ENCODE measurements at regions not wholly inside any gene's neighbourhood (a gene's known extent, or its start where the extent isn't known, plus 50 kb on each side); places are given as distances from the start of the nearest gene placed in this dataset.

DNA sequence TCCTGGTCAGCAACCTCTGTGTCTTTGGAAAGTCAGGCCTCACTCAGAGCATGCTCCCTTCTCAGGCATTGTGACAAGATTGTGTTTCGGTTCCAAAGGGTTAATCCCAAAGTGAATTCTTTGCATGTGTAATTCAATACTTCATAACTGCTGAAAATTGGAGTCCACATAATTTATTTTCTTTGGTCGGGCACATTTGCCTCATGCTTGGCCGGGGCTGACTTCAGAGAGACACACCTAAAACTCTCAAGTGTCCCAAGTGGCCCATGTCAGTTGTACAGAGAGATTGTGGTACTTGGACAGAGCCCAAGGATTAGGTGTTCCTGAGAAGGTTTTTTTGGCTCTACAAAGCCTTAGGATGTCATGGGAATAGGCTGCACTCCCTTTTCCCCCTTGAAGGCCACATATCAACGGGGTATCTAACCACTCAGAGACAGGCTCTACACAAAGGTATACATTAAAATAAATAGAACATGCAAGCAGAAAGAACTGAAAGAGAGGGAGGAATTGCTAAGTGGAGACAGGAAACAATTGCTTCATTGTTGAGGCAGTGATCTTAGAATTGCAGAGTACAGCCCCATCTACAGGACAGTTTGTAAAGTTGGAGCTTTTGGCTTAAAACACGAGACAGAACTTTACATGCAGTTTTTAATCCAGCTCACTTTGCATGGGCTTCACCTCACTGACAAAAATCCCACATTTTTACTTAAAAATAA lies 1232.3 kb upstream of the ZEB2 start:
- TF ChIP-seq, protein P1, sequence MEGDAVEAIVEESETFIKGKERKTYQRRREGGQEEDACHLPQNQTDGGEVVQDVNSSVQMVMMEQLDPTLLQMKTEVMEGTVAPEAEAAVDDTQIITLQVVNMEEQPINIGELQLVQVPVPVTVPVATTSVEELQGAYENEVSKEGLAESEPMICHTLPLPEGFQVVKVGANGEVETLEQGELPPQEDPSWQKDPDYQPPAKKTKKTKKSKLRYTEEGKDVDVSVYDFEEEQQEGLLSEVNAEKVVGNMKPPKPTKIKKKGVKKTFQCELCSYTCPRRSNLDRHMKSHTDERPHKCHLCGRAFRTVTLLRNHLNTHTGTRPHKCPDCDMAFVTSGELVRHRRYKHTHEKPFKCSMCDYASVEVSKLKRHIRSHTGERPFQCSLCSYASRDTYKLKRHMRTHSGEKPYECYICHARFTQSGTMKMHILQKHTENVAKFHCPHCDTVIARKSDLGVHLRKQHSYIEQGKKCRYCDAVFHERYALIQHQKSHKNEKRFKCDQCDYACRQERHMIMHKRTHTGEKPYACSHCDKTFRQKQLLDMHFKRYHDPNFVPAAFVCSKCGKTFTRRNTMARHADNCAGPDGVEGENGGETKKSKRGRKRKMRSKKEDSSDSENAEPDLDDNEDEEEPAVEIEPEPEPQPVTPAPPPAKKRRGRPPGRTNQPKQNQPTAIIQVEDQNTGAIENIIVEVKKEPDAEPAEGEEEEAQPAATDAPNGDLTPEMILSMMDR (conservative IDR thresholded peaks at IDR 0.05; ENCODE audit: low read depth, low read length), result peak; percentile 75
- DNase-seq (ENCODE audit: low read depth), result peak; percentile 66
- no peak overlapping the region for H3K4me3 ChIP-seq (ENCODE audit: low read length)

DNA sequence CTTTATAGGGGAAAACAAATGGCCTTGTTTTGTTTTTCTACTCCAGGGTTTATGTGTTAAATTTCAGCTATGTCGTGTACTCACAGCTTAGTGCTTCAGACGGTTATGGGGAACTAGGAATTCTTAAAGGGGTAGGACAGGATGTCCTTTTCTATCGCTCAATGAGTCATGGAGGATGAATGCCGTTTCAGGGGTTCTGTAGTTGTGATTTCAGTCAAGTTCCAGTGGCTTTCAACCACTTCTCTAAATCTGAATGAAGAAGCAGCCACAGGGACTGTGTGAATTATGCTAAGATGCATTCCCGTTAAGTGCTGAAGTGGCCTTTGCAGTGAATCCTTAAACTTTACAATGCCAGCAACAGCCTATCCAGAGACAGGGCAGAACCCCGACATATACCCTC lies 1231.7 kb upstream of the ZEB2 start:
- no peak for DNase-seq (ENCODE audit: low read depth)
- TF ChIP-seq, protein P1 (conservative IDR thresholded peaks at IDR 0.05; ENCODE audit: low read depth, low read length), result no peak
- H3K4me3 ChIP-seq (ENCODE audit: low read length), result no peak overlapping the region

DNA sequence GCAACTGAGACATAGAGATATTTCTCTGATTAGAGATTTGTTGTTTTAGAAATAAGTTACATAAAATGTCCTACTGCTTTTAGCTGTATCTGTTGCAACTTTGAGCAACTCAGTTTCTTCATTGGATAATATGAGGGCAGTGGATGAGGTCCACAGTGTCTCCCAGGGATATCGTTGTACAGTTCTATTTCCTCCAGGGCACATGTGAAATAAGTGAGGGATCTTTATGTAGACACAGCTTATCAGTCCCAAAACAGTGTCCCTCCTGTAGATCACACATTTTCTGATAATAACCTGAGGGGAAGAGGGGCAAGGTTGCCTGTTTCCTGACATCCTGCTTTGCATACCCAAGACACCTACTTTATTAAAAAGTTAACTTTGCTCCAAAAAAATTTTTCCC lies 1231.2 kb upstream of the ZEB2 start:
- no peak overlapping the region for H3K4me3 ChIP-seq (ENCODE audit: low read length)
- no peak for DNase-seq (ENCODE audit: low read depth)

DNA sequence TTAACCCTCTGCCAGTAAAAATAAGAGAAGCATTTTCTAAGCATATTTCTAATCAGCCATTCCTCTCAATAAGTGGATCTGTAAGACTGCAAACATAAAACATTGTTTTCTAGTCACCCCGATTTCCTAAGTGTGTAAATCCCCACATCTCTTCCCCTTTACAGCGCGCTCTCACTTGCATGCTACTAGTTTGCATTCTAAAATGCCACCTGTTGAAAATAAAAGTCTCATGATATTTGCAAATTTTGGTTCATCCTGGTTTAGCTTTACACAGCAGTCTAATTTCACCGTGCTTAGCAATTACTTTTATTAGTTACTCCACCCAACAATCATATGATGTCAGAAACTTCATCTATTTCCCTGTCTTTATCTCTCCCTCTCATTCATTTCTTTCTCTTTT lies 1230.7 kb upstream of the ZEB2 start:
- DNase-seq (ENCODE audit: low read depth), result no peak
- H3K4me3 ChIP-seq (ENCODE audit: low read length), result no peak overlapping the region
- TF ChIP-seq, protein P1 (conservative IDR thresholded peaks at IDR 0.05; ENCODE audit: low read depth, low read length), result no peak

More for the DNA sequence above, 1231.2 kb upstream of the ZEB2 start:
- TF ChIP-seq, protein P1 (conservative IDR thresholded peaks at IDR 0.05; ENCODE audit: low read depth, low read length), result no peak

DNA sequence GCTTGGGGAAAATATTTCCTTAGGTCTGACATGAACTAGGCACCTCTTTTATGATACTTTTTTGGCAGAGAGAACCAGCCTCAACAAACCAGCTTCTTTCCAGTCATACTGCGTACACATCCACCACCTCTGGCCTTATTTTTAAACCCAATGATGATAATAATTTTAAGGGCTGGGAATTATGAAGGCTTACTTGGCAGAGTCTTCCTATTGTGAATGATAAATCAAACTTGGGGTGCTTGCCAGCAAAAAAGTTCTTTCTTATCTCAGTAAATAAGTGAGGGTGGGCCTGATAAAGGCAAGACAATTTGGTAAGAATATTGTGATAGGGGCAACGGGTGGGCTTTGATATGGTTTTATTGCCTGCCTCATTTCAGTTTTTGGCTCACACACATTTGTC lies 1230.2 kb upstream of the ZEB2 start:
- DNase-seq (ENCODE audit: low read depth), result no peak
- TF ChIP-seq, protein P1 (conservative IDR thresholded peaks at IDR 0.05; ENCODE audit: low read depth, low read length), result no peak

DNA sequence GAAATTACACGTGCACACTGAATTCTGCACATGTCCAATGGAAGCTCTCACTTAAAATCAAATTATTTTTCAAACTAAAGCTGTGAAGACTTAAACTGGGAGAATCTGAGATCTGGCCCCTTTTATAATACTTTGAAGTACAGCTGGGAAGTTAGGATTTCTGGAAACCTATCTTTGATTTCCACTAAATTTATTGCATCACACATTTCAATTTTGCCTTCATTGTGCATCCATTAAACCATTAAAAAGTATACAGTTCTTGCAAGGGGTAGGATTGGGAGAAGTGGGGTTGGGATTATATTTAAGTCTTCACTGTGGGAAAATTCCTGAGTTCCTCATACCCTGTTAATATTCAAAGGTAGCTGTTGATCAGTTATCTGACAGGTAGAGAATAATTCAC lies 1229.6 kb upstream of the ZEB2 start:
- DNase-seq (ENCODE audit: low read depth), result no peak
- TF ChIP-seq, protein P1 (conservative IDR thresholded peaks at IDR 0.05; ENCODE audit: low read depth, low read length), result no peak
- H3K4me3 ChIP-seq (ENCODE audit: low read length), result no peak overlapping the region

More for the DNA sequence above, 1230.2 kb upstream of the ZEB2 start:
- no peak overlapping the region for H3K4me3 ChIP-seq (ENCODE audit: low read length)

DNA sequence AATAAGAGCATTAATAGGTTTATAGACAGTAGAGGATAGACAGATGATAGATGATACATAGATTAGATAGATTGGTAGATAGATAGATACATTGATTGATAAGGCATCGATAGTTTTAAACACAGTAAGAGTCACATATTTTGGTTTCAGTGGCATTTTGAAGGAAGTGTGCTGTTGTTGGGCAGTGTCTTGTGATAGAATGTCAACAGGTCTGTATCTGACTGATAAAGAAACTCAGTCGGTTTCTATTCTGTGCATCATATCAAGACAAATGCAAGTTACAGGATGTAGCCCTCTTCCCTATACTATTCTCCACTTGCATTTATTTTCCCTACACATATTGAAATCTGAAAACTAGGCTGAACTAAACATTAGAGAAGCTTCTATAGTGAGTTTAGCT lies 1229.0 kb upstream of the ZEB2 start:
- TF ChIP-seq, protein P1 (conservative IDR thresholded peaks at IDR 0.05; ENCODE audit: low read depth, low read length), result no peak
- H3K4me3 ChIP-seq (ENCODE audit: low read length), result no peak overlapping the region
- DNase-seq (ENCODE audit: low read depth), result no peak
